HG03060 (cell line): ENCODE measurements at regions not wholly inside any gene's neighbourhood (a gene's known extent, or its start where the extent isn't known, plus 50 kb on each side); places are given as distances from the start of the nearest gene placed in this dataset.
"Not testable (repeated sequence)": the region's sequence is repeated elsewhere in the genome, so short reads cannot be mapped to it uniquely, and the experiment has no call there.

Experiments
- ATAC-seq: cut with Tn5 transposase; IDR thresholded peaks from one replicate; pipeline ENCODE4 v1.9.1; 2021; ENCODE audit warnings: low read depth, moderate number of reproducible peaks; ENCODE audit not compliant: unreplicated experiment

GRCh38 chrX:112968351-112969133 lies 127.9 kb upstream of the AMOT start:
- no peak for ATAC-seq

- ATAC-seq, result no peak
Observed at GRCh38 chrX:112967903-112968302, 127.3 kb upstream of the AMOT start.

GRCh38 chrX:112967341-112967740 lies 126.7 kb upstream of the AMOT start:
- ATAC-seq, result no peak

GRCh38 chrX:112961981-112962380 lies 121.3 kb upstream of the AMOT start:
- ATAC-seq, result no peak

GRCh38 chrX:112947981-112948615 lies 107.5 kb upstream of the AMOT start:
- ATAC-seq, result no peak

GRCh38 chrX:112946227-112946626 lies 105.6 kb upstream of the AMOT start:
- ATAC-seq, result no peak

- ATAC-seq, result no peak
Observed at GRCh38 chrX:112945826-112946225, 105.2 kb upstream of the AMOT start.

- no peak for ATAC-seq
Observed at GRCh38 chrX:112941209-112941837, 100.7 kb upstream of the AMOT start.

- no peak for ATAC-seq
Observed at GRCh38 chrX:112935029-112935428, 94.4 kb upstream of the AMOT start.

GRCh38 chrX:112931900-112932299 lies 91.3 kb upstream of the AMOT start:
- no peak for ATAC-seq

- no peak for ATAC-seq
Observed at GRCh38 chrX:112931478-112931877, 90.8 kb upstream of the AMOT start.

- ATAC-seq, result not testable (repeated sequence)
Observed at GRCh38 chrX:112923381-112923780, 82.8 kb upstream of the AMOT start.

GRCh38 chrX:112913807-112914206 lies 73.2 kb upstream of the AMOT start:
- ATAC-seq, result no peak

- no peak for ATAC-seq
Observed at GRCh38 chrX:112910418-112910817, 69.8 kb upstream of the AMOT start.

GRCh38 chrX:112901869-112902725 lies 61.5 kb upstream of the AMOT start:
- ATAC-seq, result no peak

- no peak for ATAC-seq
Observed at GRCh38 chrX:112896051-112896450, 55.4 kb upstream of the AMOT start.
